OCI-LY1 (cell line): ENCODE measurements at regions not wholly inside any gene's neighbourhood (a gene's known extent, or its start where the extent isn't known, plus 50 kb on each side); places are given as distances from the start of the nearest gene placed in this dataset.
"Not testable (repeated sequence)": the region's sequence is repeated elsewhere in the genome, so short reads cannot be mapped to it uniquely, and the experiment has no call there.

ENCODE experiments used
- H2AFZ ChIP-seq: fragments of 200-600 bp; sonication (generic), shearing (Covaris generic); 2 replicates; pipeline ENCODE4 v1.6.0; 2014; ENCODE audit warnings: antibody characterized with exemption, mild to moderate bottlenecking, low read length
- H3F3A ChIP-seq: fragments of 200-600 bp; sonication (generic), shearing (Covaris generic); 2 replicates; pipeline ENCODE4 v1.6.0; 2014; ENCODE audit warnings: mild to moderate bottlenecking, antibody characterized with exemption, low read length, moderate library complexity; ENCODE audit not compliant: insufficient read depth
- H3K27ac ChIP-seq: fragments of 200-600 bp; sonication (generic); 2 replicates; pipeline ENCODE4 v1.5.1; 2014; ENCODE audit warnings: low read length, mixed run types, mild to moderate bottlenecking, low read depth; ENCODE audit not compliant: poor library complexity, severe bottlenecking
- H3K27me3 ChIP-seq: fragments of 200-600 bp; sonication (generic); 2 replicates; pipeline ENCODE4 v1.6.0; 2014; ENCODE audit warnings: antibody characterized with exemption, mild to moderate bottlenecking, low read length, moderate library complexity; ENCODE audit not compliant: insufficient read depth
- H3K36me3 ChIP-seq: fragments of 200-600 bp; sonication (generic); 2 replicates; pipeline ENCODE4 v1.6.1; 2014; ENCODE audit warnings: mild to moderate bottlenecking, antibody characterized with exemption, low read length, moderate library complexity, mixed read lengths; ENCODE audit not compliant: insufficient read depth
- H3K4me1 ChIP-seq: fragments of 200-600 bp; sonication (generic); 2 replicates; pipeline ENCODE4 v1.5.1; 2014; ENCODE audit warnings: mild to moderate bottlenecking, low read length, moderate library complexity; ENCODE audit not compliant: insufficient read depth, severe bottlenecking
- H3K4me2 ChIP-seq: fragments of 200-600 bp; sonication (generic), shearing (Covaris generic); 2 replicates; pipeline ENCODE4 v1.6.1; 2014; ENCODE audit warnings: low read length
- H3K4me3 ChIP-seq: fragments of 200-600 bp; sonication (generic); 2 replicates; pipeline ENCODE4 v1.5.1; 2014; ENCODE audit warnings: low read length, low read depth, mild to moderate bottlenecking, mixed read lengths; ENCODE audit not compliant: poor library complexity, severe bottlenecking
- H3K79me2 ChIP-seq: fragments of 200-600 bp; shearing (Covaris generic); 2 replicates; pipeline ENCODE4 v1.6.1; 2016; ENCODE audit warnings: mixed run types, low read length, mixed read lengths; ENCODE audit not compliant: insufficient read depth
- H3K9ac ChIP-seq: fragments of 200-600 bp; sonication (generic), shearing (Covaris generic); 2 replicates; pipeline ENCODE4 v1.6.1; 2014; ENCODE audit warnings: mild to moderate bottlenecking, low read length, mixed read lengths
- H3K9me2 ChIP-seq: fragments of 200-600 bp; sonication (generic), shearing (Covaris generic); 2 replicates; pipeline ENCODE4 v1.6.1; 2014; ENCODE audit warnings: low read depth, mild to moderate bottlenecking, low read length, mixed read lengths
- H3K9me3 ChIP-seq: fragments of 200-600 bp; shearing (Covaris generic); 2 replicates; pipeline ENCODE4 v1.6.1; 2014; ENCODE audit warnings: low read length, mixed read lengths
- H4K20me1 ChIP-seq: fragments of 200-600 bp; sonication (generic), shearing (Covaris generic); 2 replicates; pipeline ENCODE4 v1.6.0; 2016; ENCODE audit warnings: mild to moderate bottlenecking, low read length; ENCODE audit not compliant: insufficient read depth
- CTCF ChIP-seq: fragments of 200-600 bp; sonication (generic), shearing (Covaris generic); IDR thresholded peaks from 2 replicates; pipeline ENCODE4 v1.5.1; 2017; ENCODE audit warnings: mild to moderate bottlenecking, antibody characterized with exemption, low read length, moderate library complexity, mixed read lengths
- EZH2 ChIP-seq: fragments of 200-600 bp; sonication (generic), shearing (Covaris generic); IDR thresholded peaks from 2 replicates; pipeline ENCODE4 v1.8.0; 2017; ENCODE audit warnings: borderline replicate concordance, mixed run types, mild to moderate bottlenecking, antibody characterized with exemption, low read length, moderate library complexity, mixed read lengths

GRCh38 chr5:100017520-100018262 lies 517.5 kb upstream of the FAM174A start:
- no peaks in the 10 kb centered on the region for H3K9me2 ChIP-seq

GRCh38 chr5:100013305-100013704 lies 521.9 kb upstream of the FAM174A start:
- H3K4me2 ChIP-seq, H3K36me3 ChIP-seq: not testable (repeated sequence)

More at GRCh38 chr5:100017520-100018262, 517.5 kb upstream of the FAM174A start:
- Histone ChIP-seq H2AFZ (no peak overlapping the region), H3K9me3 (no peaks in the 10 kb centered on the region), H3F3A (no peaks in the 10 kb centered on the region), H3K27ac (no peak overlapping the region), H3K4me2 (no peak overlapping the region), H3K79me2 (no peaks in the 10 kb centered on the region), H3K36me3 (no peaks in the 10 kb centered on the region), H4K20me1 (no peaks in the 10 kb centered on the region), H3K27me3 (no peaks in the 10 kb centered on the region), H3K9ac (no peak overlapping the region), H3K4me3 (no peak overlapping the region), H3K4me1 (no peaks in the 10 kb centered on the region)
- TF ChIP-seq EZH2 (no peak), CTCF (no peak)

GRCh38 chr5:100011160-100011559 lies 524.0 kb upstream of the FAM174A start:
- H3K9ac ChIP-seq, H3K9me3 ChIP-seq, H3K27me3 ChIP-seq, H3K9me2 ChIP-seq, H3K4me3 ChIP-seq, H3K36me3 ChIP-seq, H3F3A ChIP-seq, H3K4me1 ChIP-seq, H3K27ac ChIP-seq, H2AFZ ChIP-seq, H3K79me2 ChIP-seq, H4K20me1 ChIP-seq, H3K4me2 ChIP-seq: not testable (repeated sequence)

More at GRCh38 chr5:100013305-100013704, 521.9 kb upstream of the FAM174A start:
- H3K79me2 ChIP-seq, H3K27ac ChIP-seq, H3K27me3 ChIP-seq, H3K4me1 ChIP-seq, H3K9me2 ChIP-seq, H3F3A ChIP-seq, H3K4me3 ChIP-seq, H2AFZ ChIP-seq, H3K9me3 ChIP-seq, H4K20me1 ChIP-seq, H3K9ac ChIP-seq: not testable (repeated sequence)

GRCh38 chr5:100004969-100005368 lies 530.2 kb upstream of the FAM174A start:
- Histone ChIP-seq H3F3A (no peaks in the 10 kb centered on the region), H3K79me2 (no peaks in the 10 kb centered on the region), H3K9ac (no peak overlapping the region), H3K27me3 (no peaks in the 10 kb centered on the region), H3K9me3 (no peaks in the 10 kb centered on the region), H4K20me1 (no peaks in the 10 kb centered on the region), H2AFZ (no peak overlapping the region), H3K9me2 (no peaks in the 10 kb centered on the region), H3K27ac (no peak overlapping the region), H3K4me1 (no peaks in the 10 kb centered on the region), H3K36me3 (no peaks in the 10 kb centered on the region), H3K4me3 (no peak overlapping the region), H3K4me2 (no peak overlapping the region)
- TF ChIP-seq CTCF = no peak
